ENCODE measurements at regions not wholly inside any gene's neighbourhood (a gene's known extent, or its start where the extent isn't known, plus 50 kb on each side); places are given as distances from the start of the nearest gene placed in this dataset.

- TF ChIP-seq CTCF (conservative IDR thresholded peaks at IDR 0.05) (no peak), EZH2 (IDR thresholded peaks at IDR 0.05; ENCODE audit: low read depth) (no peak)
Observed at GRCh38 chr1:214135886-214136285, 145.1 kb upstream of the SMYD2 start.
